HepG2 (cell line): ENCODE measurements at regions not wholly inside any gene's neighbourhood (a gene's known extent, or its start where the extent isn't known, plus 50 kb on each side); places are given as distances from the start of the nearest gene placed in this dataset.

Experiments used
- ATAC-seq: fragments of 200-7000 bp; cut with Tn5 transposase; 3 replicates; pipeline ENCODE4 v1.9.1; 2020; ENCODE audit warnings: mild to moderate bottlenecking, moderate library complexity
- BruUV-seq: library from RNA; stranded (reverse); fragments of 400-500 nt; replicated peaks from 2 replicates; lab custom pipeline; 2021; lab: Mats Ljungman, UMichigan
- CTCF ChIA-PET: fragments of 300-600 bp; formaldehyde crosslinking; extraction: SDS; loops from one replicate; lab custom pipeline; 2021; ENCODE audit warnings: low total read pairs, inconsistent platforms, low intra/inter-chr PET ratio; lab: Yijun Ruan, JAX
- POLR2A ChIA-PET: fragments of 350-600 bp; sonication (Branson Sonifier 250); formaldehyde crosslinking; loops from one replicate; lab custom pipeline; 2020; ENCODE audit warnings: antibody characterized with exemption, inconsistent platforms; lab: Yijun Ruan, JAX
- DNase-seq: peaks from one replicate; pipeline ENCODE4 v3.0.0-alpha.2; 2015; ENCODE audit warnings: low spot score
- FAIRE-seq: peaks from 3 replicates; lab custom pipeline; 2011; peaks lifted over from hg19 to GRCh38; lab: Jason Lieb, UNC
- H2AFZ ChIP-seq: one replicate; pipeline ENCODE4 v1.6.1; 2011; ENCODE audit warnings: low read length, inconsistent platforms
- H3K27ac ChIP-seq: fragments of 300-600 bp; 3 replicates; pipeline ENCODE4 v1.8.0; 2011; ENCODE audit warnings: mixed run types, mild to moderate bottlenecking, mixed read lengths, low read length, inconsistent platforms; ENCODE audit not compliant: insufficient read depth; ENCODE audit errors: extremely low read length
- H3K27me3 ChIP-seq, 2 experiments: fragments of 200-600 bp in 1 of 2; 2 replicates in 1 of 2; 3 replicates in 1 of 2; pipeline versions ENCODE4 v1.6.0 to v1.8.0; 2011; ENCODE audit warnings: low read length in 2 of 2, mild to moderate bottlenecking in 2 of 2, moderate library complexity in 2 of 2, inconsistent platforms in 1 of 2; ENCODE audit not compliant: insufficient read depth in 2 of 2, control insufficient read depth in 1 of 2
- H3K36me3 ChIP-seq, 2 experiments: fragments of 200-600 bp in 1 of 2; replicated peaks in 1 of 2; 2 replicates in 1 of 2; 3 replicates in 1 of 2; pipeline versions ENCODE4 v1.5.1 to v1.8.0; 2011; ENCODE audit warnings: low read length in 2 of 2, inconsistent platforms in 1 of 2; ENCODE audit not compliant: insufficient read depth in 2 of 2, control insufficient read depth in 1 of 2
- H3K4me1 ChIP-seq: 2 replicates; pipeline ENCODE4 v1.5.1; 2012; ENCODE audit warnings: low read length, inconsistent platforms; ENCODE audit not compliant: insufficient read depth
- H3K4me2 ChIP-seq: 2 replicates; pipeline ENCODE4 v1.6.0; 2011; ENCODE audit warnings: low read depth, low read length, inconsistent platforms
- H3K4me3 ChIP-seq, 3 experiments: fragments of 200-600 bp in 1 of 3; sonication (generic), shearing (Covaris generic) in 1 of 3; replicated peaks in 1 of 3; 2 replicates each; pipeline ENCODE4 v1.5.1; 2011 to 2016; ENCODE audit warnings: low read length in 3 of 3, inconsistent platforms in 2 of 3, low read depth in 2 of 3, mild to moderate bottlenecking in 2 of 3, control low read depth in 1 of 3, mixed read lengths in 1 of 3; ENCODE audit not compliant: insufficient read depth in 1 of 3
- H3K79me2 ChIP-seq: one replicate; pipeline ENCODE4 v1.6.1; 2011; ENCODE audit warnings: low read length, inconsistent platforms; ENCODE audit not compliant: insufficient read depth
- H3K9ac ChIP-seq: 2 replicates; pipeline ENCODE4 v1.6.0; 2011; ENCODE audit warnings: mild to moderate bottlenecking, low read depth, low read length, inconsistent platforms; ENCODE audit not compliant: insufficient read depth
- H3K9me3 ChIP-seq: 2 replicates; pipeline ENCODE4 v1.5.1; 2012; ENCODE audit warnings: mild to moderate bottlenecking, low read length
- H4K20me1 ChIP-seq: 2 replicates; pipeline ENCODE4 v1.6.0; 2011; ENCODE audit warnings: inconsistent platforms, mild to moderate bottlenecking, low read length, moderate library complexity; ENCODE audit not compliant: insufficient read depth
- ATF7 ChIP-seq, 2 experiments: fragments of 450-650 bp in 1 of 2; sonication (generic) in 1 of 2; formaldehyde crosslinking in 1 of 2; IDR thresholded peaks; 2 replicates each; pipeline versions ENCODE4 v1.4.0 to v1.6.1; 2016 to 2020; ENCODE audit warnings: antibody characterized with exemption in 1 of 2, mild to moderate bottlenecking in 1 of 2, missing genetic modification reagents in 1 of 2
- CREB1 ChIP-seq, 2 experiments: fragments of 450-650 bp in 1 of 2; IDR thresholded peaks; 2 replicates each; pipeline ENCODE4 v1.6.1; 2016 to 2017; ENCODE audit warnings: control low read depth in 1 of 2, mild to moderate bottlenecking in 1 of 2, missing compliant biosample characterization in 1 of 2, missing genetic modification characterization in 1 of 2
- DMTF1 ChIP-seq: sonication (generic); formaldehyde crosslinking; IDR thresholded peaks from 2 replicates; pipeline ENCODE4 v1.4.0; 2020; ENCODE audit warnings: mild to moderate bottlenecking, missing genetic modification reagents
- EED ChIP-seq: sonication (generic); formaldehyde crosslinking; IDR thresholded peaks from 2 replicates; pipeline ENCODE4 v1.5.0; 2020; ENCODE audit warnings: mild to moderate bottlenecking, missing genetic modification reagents
- ZNF850 ChIP-seq: sonication (generic); formaldehyde crosslinking; conservative IDR thresholded peaks from 2 replicates; pipeline ENCODE4 v1.9.0; 2021; ENCODE audit warnings: mild to moderate bottlenecking, missing genetic modification reagents
- ZSCAN22 ChIP-seq: sonication (generic); formaldehyde crosslinking; IDR thresholded peaks from 2 replicates; pipeline ENCODE4 v1.4.0; 2020; ENCODE audit warnings: mild to moderate bottlenecking, missing genetic modification reagents
- WGBS: methylation state at CpG from one replicate; pipeline ENCODE4 v1.1.6; 2017; ENCODE audit warnings: low lambda C conversion rate; 5-methylcytosine and 5-hydroxymethylcytosine counted together
- in situ Hi-C: cut with HindIII; loops from 2 replicates; pipeline ENCODE4 v1.10.0; 2017; ENCODE audit warnings: low pct_unique_long_range_greater_than_20kb; ENCODE audit not compliant: extremely low pct_ligation_motif_present
- intact Hi-C: fragments of 100-400 bp; cut with micrococcal nuclease; formaldehyde crosslinking; loops from one replicate; pipeline ENCODE4 v1.10.0; 2022; ENCODE audit not compliant: unreplicated experiment

- Histone ChIP-seq H2AFZ (no peak overlapping the region), H3K9ac (no peak overlapping the region), H3K9me3 (no peaks in the 10 kb centered on the region)
- in situ Hi-C loops: no loop called here
- no peak for DNase-seq
- TF ChIP-seq ZSCAN22 (CRISPR knock-in tag): no peak
- no peak for TF ChIP-seq DMTF1 (CRISPR knock-in tag)
- TF ChIP-seq ATF7 (IDR thresholded peaks at IDR 0.05): peak; percentile 84
- no peak for TF ChIP-seq ATF7 (CRISPR knock-in tag; IDR thresholded peaks at IDR 0.05)
- no peak for TF ChIP-seq ZNF850 (CRISPR knock-in tag)
- 0 out of 2 replicates have a peak, but pooled peaks have one; percentile 11 for TF ChIP-seq CREB1 (IDR thresholded peaks at IDR 0.05)
- no peak for TF ChIP-seq CREB1 (CRISPR knock-in tag; IDR thresholded peaks at IDR 0.05)
- no peak for TF ChIP-seq EED (CRISPR knock-in tag)
- TF ChIP-seq, all 625 proteins: peak for 2
- intact Hi-C loops: no loop called here
- POLR2A ChIA-PET: no interaction called here
- H3K27me3 ChIP-seq: no peaks in the 10 kb centered on the region
- H3K36me3 ChIP-seq: no peaks in the 10 kb centered on the region
- H3K4me1 ChIP-seq: peaks cover 19% of the 10 kb centered on the region
- H3K27ac ChIP-seq: no peak overlapping the region
- no peak overlapping the region for H3K4me2 ChIP-seq
- H4K20me1 ChIP-seq: no peaks in the 10 kb centered on the region; the same call in 1 of the 2 replicates
- no peaks in the 10 kb centered on the region for H3K79me2 ChIP-seq
- CTCF ChIA-PET: no interaction called here
- no peak for FAIRE-seq
- no TSS peak for BruUV-seq
- ATAC-seq: no peak
- no peak overlapping the region for H3K4me3 ChIP-seq
- WGBS: 36% methylated on average over 3 of the region's 3 CpGs
Observed at GRCh38 chr6:21845018-21845417, 251.5 kb downstream of the SOX4 start.
